SU-DHL-6 (cell line): ENCODE measurements at regions not wholly inside any gene's neighbourhood (a gene's known extent, or its start where the extent isn't known, plus 50 kb on each side); places are given as distances from the start of the nearest gene placed in this dataset.

Experiments
- H2AFZ ChIP-seq: fragments of 200-600 bp; sonication (generic); 2 replicates; pipeline ENCODE4 v1.6.1; 2014; ENCODE audit warnings: low read depth, mild to moderate bottlenecking, moderate library complexity, mixed read lengths, antibody characterized with exemption, low read length; ENCODE audit not compliant: severe bottlenecking
- H3F3A ChIP-seq: fragments of 200-600 bp; shearing (Covaris generic); 2 replicates; pipeline ENCODE4 v1.6.0; 2016; ENCODE audit warnings: antibody characterized with exemption, mild to moderate bottlenecking; ENCODE audit not compliant: insufficient read depth
- H3K27ac ChIP-seq: fragments of 200-600 bp; sonication (generic); 2 replicates; pipeline ENCODE4 v1.5.1; 2016; ENCODE audit warnings: low read depth, mild to moderate bottlenecking, low read length, moderate library complexity, mixed read lengths
- H3K27me3 ChIP-seq: fragments of 200-600 bp; sonication (generic), shearing (Covaris generic); 2 replicates; pipeline ENCODE4 v1.6.0; 2014; ENCODE audit warnings: mild to moderate bottlenecking, low read length
- H3K36me3 ChIP-seq: fragments of 200-600 bp; sonication (generic); 2 replicates; pipeline ENCODE4 v1.6.1; 2014; ENCODE audit warnings: mild to moderate bottlenecking, low read length, mixed read lengths
- H3K4me2 ChIP-seq: fragments of 300-600, 200-600 bp; shearing (Covaris generic), sonication (generic); 2 replicates; pipeline ENCODE4 v1.6.0; 2014; ENCODE audit warnings: low read length, low read depth, mild to moderate bottlenecking; ENCODE audit not compliant: poor library complexity, severe bottlenecking
- H3K4me3 ChIP-seq: fragments of 200-600 bp; sonication (generic); 2 replicates; pipeline ENCODE4 v1.5.1; 2014; ENCODE audit warnings: antibody characterized with exemption, low read length, mild to moderate bottlenecking, mixed read lengths; ENCODE audit not compliant: insufficient read depth, poor library complexity, severe bottlenecking
- H3K79me2 ChIP-seq: fragments of 200-600 bp; sonication (generic); 2 replicates; pipeline ENCODE4 v1.6.1; 2014; ENCODE audit warnings: mild to moderate bottlenecking, low read length, moderate library complexity; ENCODE audit not compliant: insufficient read depth
- H3K9ac ChIP-seq: fragments of 200-600 bp; sonication (generic); 2 replicates; pipeline ENCODE4 v1.7.0; 2014; ENCODE audit warnings: mild to moderate bottlenecking, low read length
- H3K9me2 ChIP-seq: fragments of 200-600 bp; sonication (generic); replicated peaks from 2 replicates; pipeline ENCODE4 v1.6.1; 2014; ENCODE audit warnings: low read length; ENCODE audit not compliant: insufficient read depth
- H3K9me3 ChIP-seq: fragments of 200-600 bp; sonication (generic); 2 replicates; pipeline ENCODE4 v1.6.1; 2014; ENCODE audit warnings: low read length, mixed read lengths; ENCODE audit not compliant: insufficient read depth
- H4K20me1 ChIP-seq: fragments of 200-600 bp; sonication (generic); 2 replicates; pipeline ENCODE4 v1.6.1; 2014; ENCODE audit warnings: low read depth, mild to moderate bottlenecking, antibody characterized with exemption, low read length, moderate library complexity, mixed read lengths
- CTCF ChIP-seq: fragments of 200-600 bp; sonication (generic); IDR thresholded peaks from one replicate; pipeline ENCODE4 v1.5.1; 2017; ENCODE audit warnings: antibody characterized with exemption, mild to moderate bottlenecking, low read length, moderate library complexity; ENCODE audit not compliant: insufficient read depth, poor library complexity, severe bottlenecking
- EZH2phosphoT487 ChIP-seq: fragments of 200-600 bp; sonication (generic), shearing (Covaris generic); conservative IDR thresholded peaks from 2 replicates; pipeline ENCODE4 v1.6.1; 2018; ENCODE audit warnings: mild to moderate bottlenecking, antibody characterized with exemption, low read length, moderate library complexity, mixed read lengths

GRCh38 chrX:13218758-13219157, 101.1 kb downstream of the ATXN3L start:
- Histone ChIP-seq H3K9me2 (no peaks in the 10 kb centered on the region), H2AFZ (no peak overlapping the region), H3K36me3 (no peaks in the 10 kb centered on the region), H3K27me3 (no peaks in the 10 kb centered on the region), H3K9me3 (no peaks in the 10 kb centered on the region), H3K79me2 (no peaks in the 10 kb centered on the region), H3K9ac (no peak overlapping the region), H4K20me1 (no peaks in the 10 kb centered on the region), H3K4me3 (no peak overlapping the region), H3K27ac (no peak overlapping the region), H3F3A (no peaks in the 10 kb centered on the region), H3K4me2 (no peak overlapping the region)
- no peak for TF ChIP-seq EZH2phosphoT487
- TF ChIP-seq CTCF: no peak

GRCh38 chrX:13216139-13216538, 103.7 kb downstream of the ATXN3L start:
- Histone ChIP-seq H2AFZ (no peak overlapping the region), H3K79me2 (no peaks in the 10 kb centered on the region), H3K4me3 (no peak overlapping the region), H3K9ac (no peak overlapping the region), H4K20me1 (no peaks in the 10 kb centered on the region), H3K9me3 (no peaks in the 10 kb centered on the region), H3F3A (no peaks in the 10 kb centered on the region), H3K27ac (no peak overlapping the region), H3K9me2 (no peaks in the 10 kb centered on the region), H3K4me2 (no peak overlapping the region), H3K27me3 (no peaks in the 10 kb centered on the region), H3K36me3 (no peaks in the 10 kb centered on the region)
- TF ChIP-seq EZH2phosphoT487 (no peak), CTCF (no peak)

- no peak overlapping the region for H3K27ac ChIP-seq
- no peak for TF ChIP-seq CTCF
- TF ChIP-seq EZH2phosphoT487: no peak
Measured at GRCh38 chrX:13215729-13216128, 104.1 kb downstream of the ATXN3L start.

More at GRCh38 chrX:13215729-13216128, 104.1 kb downstream of the ATXN3L start:
- Histone ChIP-seq H3K79me2 (no peaks in the 10 kb centered on the region), H3K4me2 (no peak overlapping the region), H3K27me3 (no peaks in the 10 kb centered on the region), H3F3A (no peaks in the 10 kb centered on the region), H3K9me3 (no peaks in the 10 kb centered on the region), H3K4me3 (no peak overlapping the region), H2AFZ (no peak overlapping the region), H3K9ac (no peak overlapping the region), H4K20me1 (no peaks in the 10 kb centered on the region), H3K36me3 (no peaks in the 10 kb centered on the region), H3K9me2 (no peaks in the 10 kb centered on the region)
